Esophagus squamous epithelium (tissue), 5 donors: ENCODE measurements at regions not wholly inside any gene's neighbourhood (a gene's known extent, or its start where the extent isn't known, plus 50 kb on each side); places are given as distances from the start of the nearest gene placed in this dataset.

Experiments used
- DNase-seq: peaks from one replicate; lab custom pipeline; 2025; lab: John Stamatoyannopoulos, UW
- H3K27ac ChIP-seq, 4 donors: fragments of 200-600 bp; sonication (generic); one replicate each; pipeline ENCODE4 v1.5.1; 2016 to 2019; ENCODE audit warnings: mild to moderate bottlenecking in 1 of 4
- H3K27me3 ChIP-seq, 4 donors: fragments of 200-600 bp; sonication (generic); 1 replicate in 3 of 4; 2 replicates in 1 of 4; pipeline versions ENCODE4 v1.5.1 to v1.6.0; 2017 to 2021; ENCODE audit warnings: antibody characterized with exemption in 1 of 4
- H3K36me3 ChIP-seq, 3 donors: fragments of 200-600 bp; sonication (generic); one replicate each; pipeline ENCODE4 v1.5.1; 2016 to 2019
- H3K4me1 ChIP-seq, 3 donors: fragments of 200-600 bp; sonication (generic); one replicate each; pipeline ENCODE4 v1.5.1; 2017 to 2019
- H3K4me3 ChIP-seq, 4 donors: fragments of 200-600 bp; sonication (generic); 1 replicate in 3 of 4; 2 replicates in 1 of 4; pipeline ENCODE4 v1.5.1; 2016 to 2019; ENCODE audit warnings: mild to moderate bottlenecking in 2 of 4, moderate library complexity in 1 of 4
- H3K9me3 ChIP-seq, 3 donors: fragments of 200-600 bp; sonication (generic); one replicate each; pipeline ENCODE4 v1.5.1; 2016 to 2019
- CTCF ChIP-seq, 6 experiments: fragments of 450-650 bp in 4 of 6; fragments of 200-600 bp in 2 of 6; sonication (generic) in 2 of 6; IDR thresholded peaks; one replicate each; pipeline ENCODE4 v1.5.1; 2016 to 2019; ENCODE audit warnings: antibody characterized with exemption in 6 of 6, mild to moderate bottlenecking in 4 of 6, moderate library complexity in 4 of 6
- POLR2A ChIP-seq, 4 donors: fragments of 450-650 bp; IDR thresholded peaks; one replicate each; pipeline ENCODE4 v1.6.1; 2017; ENCODE audit warnings: antibody characterized with exemption in 4 of 4, mild to moderate bottlenecking in 4 of 4, moderate library complexity in 3 of 4
- WGBS, 2 donors: methylation state at CpG; one replicate each; pipeline ENCODE4 v1.1.5; 2018; 5-methylcytosine and 5-hydroxymethylcytosine counted together
- intact Hi-C: fragments of 100-400 bp; cut with DNase I; formaldehyde crosslinking; loops from one replicate; pipeline ENCODE4 v1.15.0; 2022
- donor health status: DM: yes; HTN: yes; CAD: no.

- DNase-seq = no peak
- Histone ChIP-seq H3K27ac (no peak overlapping the region), H3K36me3 (no peaks in the 10 kb centered on the region), H3K4me1 (no peaks in the 10 kb centered on the region), H3K4me3 (no peak overlapping the region), H3K27me3 (no peaks in the 10 kb centered on the region), H3K9me3 (no peaks in the 10 kb centered on the region)
- 46 to 51% methylated on average over 2 of the region's 2 CpGs for WGBS, 2 donors
- intact Hi-C loops = no loop called here
- TF ChIP-seq CTCF (IDR thresholded peaks at IDR 0.05) (no peak), POLR2A (IDR thresholded peaks at IDR 0.05) (no peak)
Observed at GRCh38 chr6:144867761-144868160, 582.6 kb downstream of the UTRN start.

- WGBS, 2 donors = 55 to 61% methylated on average over 2 of the region's 2 CpGs
- Histone ChIP-seq H3K4me1 (no peaks in the 10 kb centered on the region), H3K27me3 (no peaks in the 10 kb centered on the region), H3K9me3 (no peaks in the 10 kb centered on the region), H3K4me3 (no peak overlapping the region), H3K36me3 (no peaks in the 10 kb centered on the region), H3K27ac (no peak overlapping the region)
- no peak for TF ChIP-seq CTCF (IDR thresholded peaks at IDR 0.05)
- TF ChIP-seq POLR2A (IDR thresholded peaks at IDR 0.05) = no peak
- intact Hi-C loops = no loop called here
- DNase-seq = no peak
Observed at GRCh38 chr6:144870782-144871181, 585.6 kb downstream of the UTRN start.

- no peaks in the 10 kb centered on the region for H3K36me3 ChIP-seq
- H3K27ac ChIP-seq = no peak overlapping the region
- peaks cover 0 to 7% (median 0%) of the 10 kb centered on the region in 4 donors for H3K27me3 ChIP-seq
- no peaks in the 10 kb centered on the region for H3K4me1 ChIP-seq
- intact Hi-C loops = no loop called here
- WGBS, 2 donors = 38 to 87% methylated on average over 1 of the region's 1 CpG
- no peak overlapping the region for H3K4me3 ChIP-seq
- H3K9me3 ChIP-seq = no peaks in the 10 kb centered on the region
- no peak for DNase-seq
- TF ChIP-seq CTCF (IDR thresholded peaks at IDR 0.05) (no peak), POLR2A (IDR thresholded peaks at IDR 0.05) (no peak)
Observed at GRCh38 chr6:144873623-144874378, 588.7 kb downstream of the UTRN start.

GRCh38 chr6:144876689-144877088 is 591.6 kb downstream of the UTRN start:
- no peaks in the 10 kb centered on the region for H3K36me3 ChIP-seq
- H3K4me3 ChIP-seq = no peak overlapping the region
- WGBS, 2 donors = 84 to 88% methylated on average over 2 of the region's 2 CpGs
- no peak overlapping the region for H3K27ac ChIP-seq
- TF ChIP-seq CTCF (IDR thresholded peaks at IDR 0.05) (no peak), POLR2A (IDR thresholded peaks at IDR 0.05) (no peak)
- no peak for DNase-seq
- H3K27me3 ChIP-seq = peaks cover 0 to 7% (median 0%) of the 10 kb centered on the region in 4 donors
- H3K9me3 ChIP-seq = no peaks in the 10 kb centered on the region
- H3K4me1 ChIP-seq = no peaks in the 10 kb centered on the region
- intact Hi-C loops = no loop called here

- Histone ChIP-seq H3K9me3 (no peaks in the 10 kb centered on the region), H3K4me1 (no peaks in the 10 kb centered on the region), H3K27me3 (peaks cover 0 to 7% (median 0%) of the 10 kb centered on the region in 4 donors), H3K4me3 (no peak overlapping the region), H3K27ac (no peak overlapping the region), H3K36me3 (no peaks in the 10 kb centered on the region)
- intact Hi-C loops = no loop called here
- TF ChIP-seq CTCF (IDR thresholded peaks at IDR 0.05) (no peak), POLR2A (IDR thresholded peaks at IDR 0.05) (no peak)
- no peak for DNase-seq
- WGBS, 2 donors = 63 to 68% methylated on average over 1 of the region's 1 CpG
Observed at GRCh38 chr6:144877118-144877517, 592.0 kb downstream of the UTRN start.
